Neural cell (in vitro differentiated cells): ENCODE measurements at regions not wholly inside any gene's neighbourhood (a gene's known extent, or its start where the extent isn't known, plus 50 kb on each side); places are given as distances from the start of the nearest gene placed in this dataset.

Experiments
- CTCF ChIP-seq: fragments of 450-650 bp; IDR thresholded peaks from 2 replicates; pipeline ENCODE4 v1.5.1; 2014; ENCODE audit warnings: antibody characterized with exemption, mild to moderate bottlenecking, moderate library complexity; ENCODE audit not compliant: poor library complexity, severe bottlenecking
- EP300 ChIP-seq: fragments of 450-650 bp; conservative IDR thresholded peaks from 2 replicates; pipeline ENCODE4 v1.6.1; 2014; ENCODE audit warnings: antibody characterized with exemption, mild to moderate bottlenecking, moderate library complexity; ENCODE audit not compliant: poor library complexity, severe bottlenecking
- POLR2AphosphoS5 ChIP-seq: IDR thresholded peaks from 2 replicates; pipeline ENCODE4 v1.6.1; 2012
- REST ChIP-seq: IDR thresholded peaks from 2 replicates; pipeline ENCODE4 v1.6.1; 2012; ENCODE audit warnings: borderline replicate concordance
- SMC3 ChIP-seq: fragments of 450-650 bp; conservative IDR thresholded peaks from 2 replicates; pipeline ENCODE4 v1.6.1; 2014; ENCODE audit warnings: antibody characterized with exemption, mild to moderate bottlenecking, moderate library complexity; ENCODE audit not compliant: poor library complexity

GRCh38 chr3:27614592-27614991 lies 107.5 kb downstream of the EOMES start:
- no peak for TF ChIP-seq REST
- no peak for TF ChIP-seq CTCF
- no peak for TF ChIP-seq EP300
- TF ChIP-seq SMC3, result no peak
- TF ChIP-seq POLR2AphosphoS5, result no peak
